Tibial artery (tissue), 4 donors: ENCODE measurements at regions not wholly inside any gene's neighbourhood (a gene's known extent, or its start where the extent isn't known, plus 50 kb on each side); places are given as distances from the start of the nearest gene placed in this dataset.

ENCODE experiments used
- DNase-seq, 2 donors: peaks; one replicate each; pipeline ENCODE4 v3.0.0-alpha.2; 2019
- H3K27ac ChIP-seq, 2 donors: fragments of 200-600 bp; sonication (generic) in 1 of 2; 1 replicate in 1 of 2; 2 replicates in 1 of 2; pipeline ENCODE4 v1.5.1; 2018 to 2019; ENCODE audit warnings: mild to moderate bottlenecking in 1 of 2
- H3K27me3 ChIP-seq, 2 donors: fragments of 200-600 bp; sonication (generic) in 1 of 2; one replicate each; pipeline versions ENCODE4 v1.5.1 to v1.6.0; 2016 to 2019
- H3K36me3 ChIP-seq, 3 donors: fragments of 200-600 bp; sonication (generic) in 2 of 3; one replicate each; pipeline ENCODE4 v1.5.1; 2016 to 2019; ENCODE audit warnings: mild to moderate bottlenecking in 2 of 3
- H3K4me1 ChIP-seq, 4 donors: fragments of 200-600 bp; sonication (generic) in 2 of 4; 1 replicate in 3 of 4; 2 replicates in 1 of 4; pipeline ENCODE4 v1.5.1; 2016 to 2019
- H3K4me3 ChIP-seq, 2 donors: fragments of 200-600 bp; sonication (generic) in 1 of 2; 1 replicate in 1 of 2; 2 replicates in 1 of 2; pipeline ENCODE4 v1.5.1; 2018 to 2019; ENCODE audit warnings: mild to moderate bottlenecking in 2 of 2
- H3K9me3 ChIP-seq, 3 donors: fragments of 200-600 bp; sonication (generic) in 1 of 3; one replicate each; pipeline ENCODE4 v1.5.1; 2016 to 2019
- CTCF ChIP-seq, 2 experiments: fragments of 200-600 bp in 1 of 2; fragments of 450-650 bp in 1 of 2; IDR thresholded peaks; one replicate each; pipeline ENCODE4 v1.5.1; 2017 to 2019; ENCODE audit warnings: antibody characterized with exemption in 2 of 2, mild to moderate bottlenecking in 1 of 2, moderate library complexity in 1 of 2
- intact Hi-C: fragments of 100-400 bp; cut with DNase I; formaldehyde crosslinking; loops from one replicate; pipeline ENCODE4 v1.15.0; 2023; ENCODE audit warnings: low total_unique reads

GRCh38 chr2:78416625-78417300 lies 608.7 kb upstream of the REG3G start:
- Histone ChIP-seq H3K36me3 (no peaks in the 10 kb centered on the region), H3K4me3 (no peak overlapping the region), H3K27me3 (no peaks in the 10 kb centered on the region), H3K9me3 (no peaks in the 10 kb centered on the region), H3K27ac (no peak overlapping the region), H3K4me1 (no peaks in the 10 kb centered on the region)
- DNase-seq, result no peak
- intact Hi-C loops, result no loop called here
- TF ChIP-seq CTCF (IDR thresholded peaks at IDR 0.05), result no peak

GRCh38 chr2:78417355-78417754 lies 608.1 kb upstream of the REG3G start:
- Histone ChIP-seq H3K4me3 (no peak overlapping the region), H3K4me1 (no peaks in the 10 kb centered on the region), H3K27me3 (no peaks in the 10 kb centered on the region), H3K27ac (no peak overlapping the region), H3K9me3 (no peaks in the 10 kb centered on the region), H3K36me3 (no peaks in the 10 kb centered on the region)
- no peak for DNase-seq
- no peak for TF ChIP-seq CTCF (IDR thresholded peaks at IDR 0.05)
- intact Hi-C loops, result no loop called here

GRCh38 chr2:78418021-78418420 lies 607.5 kb upstream of the REG3G start:
- Histone ChIP-seq H3K4me1 (no peaks in the 10 kb centered on the region), H3K36me3 (no peaks in the 10 kb centered on the region), H3K27me3 (no peaks in the 10 kb centered on the region), H3K9me3 (no peaks in the 10 kb centered on the region), H3K4me3 (no peak overlapping the region), H3K27ac (no peak overlapping the region)
- DNase-seq, result no peak
- no peak for TF ChIP-seq CTCF (IDR thresholded peaks at IDR 0.05)
- intact Hi-C loops, result no loop called here

- H3K4me1 ChIP-seq, result no peaks in the 10 kb centered on the region
- H3K9me3 ChIP-seq, result no peaks in the 10 kb centered on the region
- TF ChIP-seq CTCF (IDR thresholded peaks at IDR 0.05), result no peak
- no peaks in the 10 kb centered on the region for H3K27me3 ChIP-seq
- DNase-seq, result no peak
- H3K27ac ChIP-seq, result no peak overlapping the region
- intact Hi-C loops, result no loop called here
- H3K36me3 ChIP-seq, result no peaks in the 10 kb centered on the region
- no peak overlapping the region for H3K4me3 ChIP-seq
Observed at GRCh38 chr2:78420132-78420531, 605.4 kb upstream of the REG3G start.

- Histone ChIP-seq H3K36me3 (no peaks in the 10 kb centered on the region), H3K9me3 (no peaks in the 10 kb centered on the region), H3K27me3 (no peaks in the 10 kb centered on the region), H3K27ac (no peak overlapping the region), H3K4me3 (no peak overlapping the region), H3K4me1 (no peaks in the 10 kb centered on the region)
- no peak for TF ChIP-seq CTCF (IDR thresholded peaks at IDR 0.05)
- DNase-seq, result no peak
- intact Hi-C loops, result no loop called here
Observed at GRCh38 chr2:78423631-78424030, 601.9 kb upstream of the REG3G start.

GRCh38 chr2:78427170-78427569 lies 598.3 kb upstream of the REG3G start:
- Histone ChIP-seq H3K27me3 (no peaks in the 10 kb centered on the region), H3K4me3 (no peak overlapping the region), H3K36me3 (no peaks in the 10 kb centered on the region), H3K9me3 (no peaks in the 10 kb centered on the region), H3K27ac (no peak overlapping the region), H3K4me1 (no peaks in the 10 kb centered on the region)
- DNase-seq, result no peak
- TF ChIP-seq CTCF (IDR thresholded peaks at IDR 0.05), result no peak
- intact Hi-C loops, result no loop called here
